ENCODE measurements at regions not wholly inside any gene's neighbourhood (a gene's known extent, or its start where the extent isn't known, plus 50 kb on each side); places are given as distances from the start of the nearest gene placed in this dataset.

DNA sequence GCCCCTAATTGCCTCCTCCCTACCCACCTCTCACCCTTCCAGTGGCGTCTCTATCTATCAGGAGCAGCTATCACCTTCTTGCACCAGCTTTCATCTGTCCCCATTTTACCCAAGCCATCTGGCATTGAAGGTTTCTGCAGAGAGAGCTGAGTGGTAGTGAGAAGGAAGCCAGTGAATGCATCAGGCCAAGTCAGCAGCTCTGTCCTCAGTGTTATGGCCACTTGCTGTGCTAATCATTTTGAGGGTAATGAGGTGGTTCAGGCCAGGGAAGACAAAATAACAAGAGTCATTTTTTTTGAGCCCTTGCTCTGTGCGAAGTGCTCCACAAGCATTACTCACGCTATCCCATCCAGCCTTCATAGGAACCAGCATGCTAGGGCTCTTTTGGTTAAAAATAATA is 164.7 kb downstream of the SUDS3 start:
- no TSS peak for BruUV-seq (replicated peaks)
- intact Hi-C loops (cut with micrococcal nuclease; ENCODE audit: unreplicated experiment), result no loop called here
- no peaks in the 10 kb centered on the region for H3K79me2 ChIP-seq (ENCODE audit: low read depth)
- H3K27me3 ChIP-seq (ENCODE audit: insufficient read depth, low read depth), result 0 out of 2 replicates have a peak, but pooled peaks cover 6% of the 10 kb centered on the region
- TF ChIP-seq, protein P1, sequence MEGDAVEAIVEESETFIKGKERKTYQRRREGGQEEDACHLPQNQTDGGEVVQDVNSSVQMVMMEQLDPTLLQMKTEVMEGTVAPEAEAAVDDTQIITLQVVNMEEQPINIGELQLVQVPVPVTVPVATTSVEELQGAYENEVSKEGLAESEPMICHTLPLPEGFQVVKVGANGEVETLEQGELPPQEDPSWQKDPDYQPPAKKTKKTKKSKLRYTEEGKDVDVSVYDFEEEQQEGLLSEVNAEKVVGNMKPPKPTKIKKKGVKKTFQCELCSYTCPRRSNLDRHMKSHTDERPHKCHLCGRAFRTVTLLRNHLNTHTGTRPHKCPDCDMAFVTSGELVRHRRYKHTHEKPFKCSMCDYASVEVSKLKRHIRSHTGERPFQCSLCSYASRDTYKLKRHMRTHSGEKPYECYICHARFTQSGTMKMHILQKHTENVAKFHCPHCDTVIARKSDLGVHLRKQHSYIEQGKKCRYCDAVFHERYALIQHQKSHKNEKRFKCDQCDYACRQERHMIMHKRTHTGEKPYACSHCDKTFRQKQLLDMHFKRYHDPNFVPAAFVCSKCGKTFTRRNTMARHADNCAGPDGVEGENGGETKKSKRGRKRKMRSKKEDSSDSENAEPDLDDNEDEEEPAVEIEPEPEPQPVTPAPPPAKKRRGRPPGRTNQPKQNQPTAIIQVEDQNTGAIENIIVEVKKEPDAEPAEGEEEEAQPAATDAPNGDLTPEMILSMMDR (conservative IDR thresholded peaks at IDR 0.05), result no peak
- no peak for TF ChIP-seq EZH2 (IDR thresholded peaks at IDR 0.05; ENCODE audit: low read depth)
- ChIA-PET POLR2A (ENCODE audit: unreplicated experiment) (no interaction called here), CTCF (no interaction called here)
- H3K36me3 ChIP-seq (ENCODE audit: low read depth), result no peaks in the 10 kb centered on the region
- no peak overlapping the region for H3K4me3 ChIP-seq
- H4K20me1 ChIP-seq (ENCODE audit: insufficient read depth), result no peaks in the 10 kb centered on the region
- H2AFZ ChIP-seq, result no peak overlapping the region
- no peak overlapping the region for H3K27ac ChIP-seq
- H3K4me1 ChIP-seq (replicated peaks; ENCODE audit: insufficient read depth), result no peaks in the 10 kb centered on the region
- DNase-seq, result no peak
- H3K9me3 ChIP-seq (ENCODE audit: insufficient read depth, low read depth), result no peaks in the 10 kb centered on the region
- no peak overlapping the region for H3K4me2 ChIP-seq
- no peaks in the 10 kb centered on the region for H3K9me2 ChIP-seq (ENCODE audit: insufficient read depth)
- H3F3A ChIP-seq (ENCODE audit: insufficient read depth, low read depth), result no peaks in the 10 kb centered on the region

DNA sequence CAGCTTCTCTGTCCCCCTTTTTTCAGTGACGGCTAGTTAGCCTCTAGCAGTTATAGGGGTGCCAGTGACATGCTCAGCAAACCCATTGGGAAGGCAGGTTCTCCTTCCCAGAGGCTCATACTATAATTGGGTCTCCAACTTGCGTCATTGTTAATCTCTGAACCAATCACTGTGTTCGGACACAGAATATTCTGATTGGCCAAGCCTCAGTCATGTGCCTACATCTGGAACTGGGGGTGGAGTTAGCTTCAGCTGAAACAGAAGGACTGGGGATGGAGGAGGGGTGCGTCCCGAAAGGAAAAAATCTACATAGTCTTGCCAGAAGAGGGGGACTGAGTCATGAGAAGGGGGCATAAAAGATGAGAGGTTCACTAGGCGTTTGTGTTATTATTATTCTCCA is 165.6 kb downstream of the SUDS3 start:
- Histone ChIP-seq H3K4me1 (replicated peaks; ENCODE audit: insufficient read depth) (no peaks in the 10 kb centered on the region), H3K36me3 (ENCODE audit: low read depth) (no peaks in the 10 kb centered on the region), H3K9me2 (ENCODE audit: insufficient read depth) (no peaks in the 10 kb centered on the region), H3K79me2 (ENCODE audit: low read depth) (no peaks in the 10 kb centered on the region), H3K27ac (no peak overlapping the region), H3K9me3 (ENCODE audit: insufficient read depth, low read depth) (no peaks in the 10 kb centered on the region), H3K4me2 (no peak overlapping the region), H3K27me3 (ENCODE audit: insufficient read depth, low read depth) (0 out of 2 replicates have a peak, but pooled peaks cover 6% of the 10 kb centered on the region), H3K4me3 (no peak overlapping the region), H4K20me1 (ENCODE audit: insufficient read depth) (no peaks in the 10 kb centered on the region), H2AFZ (no peak overlapping the region), H3F3A (ENCODE audit: insufficient read depth, low read depth) (no peaks in the 10 kb centered on the region)
- DNase-seq, result no peak
- TF ChIP-seq, protein P1 (conservative IDR thresholded peaks at IDR 0.05), result no peak
- TF ChIP-seq EZH2 (IDR thresholded peaks at IDR 0.05; ENCODE audit: low read depth), result no peak
- CTCF ChIA-PET, result no interaction called here
- POLR2A ChIA-PET (ENCODE audit: unreplicated experiment), result no interaction called here
- BruUV-seq (replicated peaks), result no TSS peak
- intact Hi-C loops (cut with micrococcal nuclease; ENCODE audit: unreplicated experiment), result no loop called here

DNA sequence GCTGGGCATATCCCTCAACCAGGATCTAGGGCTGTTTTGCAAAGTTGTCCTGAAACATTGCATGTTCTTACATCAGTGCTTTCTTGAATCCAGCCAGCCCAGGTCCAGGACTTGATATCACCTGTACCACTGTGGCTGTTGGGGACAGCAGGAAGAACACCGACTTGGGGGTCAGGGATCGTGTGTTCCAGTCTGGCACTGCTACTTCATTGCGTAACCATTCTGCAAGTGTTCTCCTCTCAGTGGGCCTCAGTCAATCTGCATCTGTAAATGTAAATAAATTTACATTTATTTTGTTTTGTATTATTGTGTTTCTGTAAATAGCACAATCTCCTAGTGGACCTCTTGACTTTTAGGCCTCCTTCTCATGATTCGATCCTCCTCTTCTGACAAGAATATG is 167.3 kb downstream of the SUDS3 start:
- POLR2A ChIA-PET (ENCODE audit: unreplicated experiment), result no interaction called here
- CTCF ChIA-PET, result no interaction called here
- no peaks in the 10 kb centered on the region for H3K9me2 ChIP-seq (ENCODE audit: insufficient read depth)
- H2AFZ ChIP-seq, result no peak overlapping the region
- H3K9me3 ChIP-seq (ENCODE audit: insufficient read depth, low read depth), result no peaks in the 10 kb centered on the region
- no peaks in the 10 kb centered on the region for H3K79me2 ChIP-seq (ENCODE audit: low read depth)
- H3K27me3 ChIP-seq (ENCODE audit: insufficient read depth, low read depth), result 0 out of 2 replicates have a peak, but pooled peaks cover 6% of the 10 kb centered on the region
- no peak overlapping the region for H3K4me2 ChIP-seq
- no peaks in the 10 kb centered on the region for H3F3A ChIP-seq (ENCODE audit: insufficient read depth, low read depth)
- no peak overlapping the region for H3K27ac ChIP-seq
- H3K4me3 ChIP-seq, result no peak overlapping the region
- no peaks in the 10 kb centered on the region for H3K4me1 ChIP-seq (replicated peaks; ENCODE audit: insufficient read depth)
- no peak for TF ChIP-seq EZH2 (IDR thresholded peaks at IDR 0.05; ENCODE audit: low read depth)
- TF ChIP-seq, protein P1 (conservative IDR thresholded peaks at IDR 0.05), result no peak
- no peaks in the 10 kb centered on the region for H3K36me3 ChIP-seq (ENCODE audit: low read depth)
- BruUV-seq (replicated peaks), result no TSS peak
- intact Hi-C loops (cut with micrococcal nuclease; ENCODE audit: unreplicated experiment), result no loop called here
- DNase-seq, result no peak
- no peaks in the 10 kb centered on the region for H4K20me1 ChIP-seq (ENCODE audit: insufficient read depth)

All from PC-9 (cell line).